HG02981 (cell line): ENCODE measurements at regions not wholly inside any gene's neighbourhood (a gene's known extent, or its start where the extent isn't known, plus 50 kb on each side); places are given as distances from the start of the nearest gene placed in this dataset.
A peak's percentile ranks its signal among the peaks of the same experiment; 100 is the strongest.
"Not testable (repeated sequence)": the region's sequence is repeated elsewhere in the genome, so short reads cannot be mapped to it uniquely, and the experiment has no call there.

Source experiments
- ATAC-seq: cut with Tn5 transposase; IDR thresholded peaks from one replicate; pipeline ENCODE4 v1.9.1; 2021; ENCODE audit warnings: mild to moderate bottlenecking, moderate library complexity; ENCODE audit not compliant: unreplicated experiment

- ATAC-seq, result no peak
These were observed 91.6 kb downstream of the TEX29 start for GRCh38 chr13:111411919-111412650.

DNA sequence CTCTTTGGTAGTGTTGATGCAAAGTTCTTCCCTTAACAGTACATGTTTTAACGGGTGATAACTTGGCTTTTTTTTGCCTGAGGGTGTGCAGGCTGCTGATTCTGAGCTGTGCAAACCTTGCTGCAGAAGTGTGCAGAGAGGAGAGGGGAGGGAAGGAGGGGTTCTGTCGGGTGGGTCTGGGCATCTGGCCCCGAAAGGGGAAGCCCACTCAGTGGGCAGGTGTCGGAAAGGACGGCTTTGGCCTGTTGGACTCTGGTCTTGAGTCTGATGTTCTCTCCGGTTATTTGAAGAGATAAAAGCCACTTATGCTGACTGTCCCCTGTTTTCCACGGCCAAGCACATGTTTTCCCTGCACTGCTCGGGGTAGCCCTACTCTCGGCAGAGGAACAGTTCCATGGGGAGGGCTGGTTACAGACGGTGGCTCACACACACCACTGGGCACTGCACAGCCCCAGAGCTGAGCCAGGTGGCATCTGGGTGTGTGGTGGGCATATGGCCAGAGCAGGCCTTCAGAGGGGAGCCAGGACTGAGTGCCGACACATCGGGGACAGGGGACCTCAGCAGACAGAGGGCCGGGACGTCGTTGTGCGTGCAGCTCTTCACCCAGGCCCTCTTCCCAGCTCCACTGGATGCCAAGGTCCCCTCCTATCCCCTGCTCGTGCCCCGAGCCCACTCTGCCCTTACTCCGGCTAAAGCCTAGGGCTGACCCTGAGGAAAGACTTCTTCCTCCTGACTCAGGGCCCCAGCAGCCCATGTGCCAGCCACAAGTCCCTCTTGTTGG, 93.2 kb downstream of the TEX29 start:
- ATAC-seq, result no peak

- no peak for ATAC-seq
These were observed 93.9 kb downstream of the TEX29 start for GRCh38 chr13:111414341-111414740.

GRCh38 chr13:111415246-111415645, 94.8 kb downstream of the TEX29 start:
- ATAC-seq, result no peak

- no peak for ATAC-seq
These were observed 95.3 kb downstream of the TEX29 start for GRCh38 chr13:111415765-111416164.

DNA sequence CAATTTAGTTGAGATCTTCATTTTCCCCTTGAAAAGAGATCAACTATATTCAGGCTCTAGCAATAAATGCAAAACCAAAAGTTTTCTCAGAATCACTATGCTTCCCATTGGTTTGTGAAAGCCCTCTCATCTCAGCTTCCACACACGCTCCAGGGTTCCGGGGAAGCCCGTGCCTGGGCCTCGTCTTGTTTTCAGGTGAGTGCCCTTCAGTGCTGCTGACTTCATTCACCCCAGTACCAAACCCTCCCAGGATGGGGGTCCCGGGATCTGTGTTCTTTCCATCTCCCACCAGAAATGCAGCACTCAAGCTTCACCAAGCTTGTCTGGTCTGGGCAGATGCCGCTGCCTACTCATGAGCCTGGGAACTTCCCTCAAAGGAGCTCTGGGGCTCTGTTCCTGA, 97.7 kb downstream of the TEX29 start:
- ATAC-seq, result no peak

DNA sequence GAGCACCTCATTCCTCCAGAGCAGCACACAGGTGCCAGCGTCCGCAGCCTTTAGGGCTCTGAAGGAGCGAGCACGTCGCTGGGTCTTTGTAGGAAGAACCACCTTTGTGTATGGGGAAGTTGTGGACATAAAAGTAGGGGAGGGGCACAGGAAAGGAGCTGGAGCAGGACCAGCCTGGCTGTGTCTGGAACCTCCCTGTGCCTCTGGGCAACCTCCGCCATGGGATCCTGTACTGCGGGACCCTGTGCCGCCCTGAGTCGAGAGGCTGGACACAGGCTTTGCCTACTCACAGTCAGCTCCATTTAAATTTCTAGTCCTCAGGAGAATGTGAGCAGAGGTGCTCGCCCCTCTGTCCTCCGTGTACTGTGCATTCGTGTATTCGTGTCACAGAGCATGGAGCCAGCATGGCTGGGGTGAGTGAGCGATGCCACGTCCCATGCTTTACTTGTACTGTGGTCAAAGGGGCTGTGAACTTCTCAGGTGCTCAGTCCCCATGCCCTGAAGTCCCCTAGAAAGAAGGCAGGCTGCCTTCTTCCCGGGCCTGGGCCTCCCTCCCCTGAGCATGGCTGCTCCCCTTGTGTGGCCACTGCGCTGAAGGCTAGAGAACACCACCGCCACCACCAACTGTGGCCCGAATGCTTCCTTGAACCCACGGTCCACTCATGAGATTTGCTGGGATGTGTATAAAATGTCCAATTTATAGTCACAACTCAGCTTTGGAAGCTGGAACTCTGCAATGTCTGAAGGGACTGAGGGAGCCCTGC, 99.9 kb downstream of the TEX29 start:
- no peak for ATAC-seq

- ATAC-seq, result no peak
These were observed 100.8 kb downstream of the TEX29 start for GRCh38 chr13:111421216-111421615.

GRCh38 chr13:111422348-111422747, 101.9 kb downstream of the TEX29 start:
- no peak for ATAC-seq

GRCh38 chr13:111423168-111423785, 102.8 kb downstream of the TEX29 start:
- ATAC-seq, result no peak

- ATAC-seq, result no peak
These were observed 103.7 kb downstream of the TEX29 start for GRCh38 chr13:111424134-111424533.

GRCh38 chr13:111425326-111425725, 104.9 kb downstream of the TEX29 start:
- no peak for ATAC-seq

GRCh38 chr13:111429064-111429558, 108.7 kb downstream of the TEX29 start:
- ATAC-seq, result peak; percentile 86

DNA sequence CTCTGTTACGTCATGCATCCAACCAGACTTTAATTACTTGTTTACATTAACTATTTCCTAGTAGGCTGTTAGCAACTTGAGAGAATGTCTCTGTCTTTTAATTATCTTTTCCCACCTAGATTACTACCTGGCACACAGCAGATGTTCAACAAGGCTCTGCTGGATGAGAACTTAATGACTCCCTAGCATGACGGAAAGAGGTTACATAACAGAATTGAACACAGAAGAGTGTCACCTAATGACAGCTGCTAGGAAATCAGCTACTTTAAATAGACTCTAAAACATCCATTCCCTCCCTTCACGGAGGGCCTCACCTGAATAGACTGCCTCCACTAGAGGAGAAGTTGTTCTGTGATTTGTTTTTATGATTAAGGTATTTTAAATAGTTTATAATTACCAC, 110.8 kb downstream of the TEX29 start:
- no peak for ATAC-seq

DNA sequence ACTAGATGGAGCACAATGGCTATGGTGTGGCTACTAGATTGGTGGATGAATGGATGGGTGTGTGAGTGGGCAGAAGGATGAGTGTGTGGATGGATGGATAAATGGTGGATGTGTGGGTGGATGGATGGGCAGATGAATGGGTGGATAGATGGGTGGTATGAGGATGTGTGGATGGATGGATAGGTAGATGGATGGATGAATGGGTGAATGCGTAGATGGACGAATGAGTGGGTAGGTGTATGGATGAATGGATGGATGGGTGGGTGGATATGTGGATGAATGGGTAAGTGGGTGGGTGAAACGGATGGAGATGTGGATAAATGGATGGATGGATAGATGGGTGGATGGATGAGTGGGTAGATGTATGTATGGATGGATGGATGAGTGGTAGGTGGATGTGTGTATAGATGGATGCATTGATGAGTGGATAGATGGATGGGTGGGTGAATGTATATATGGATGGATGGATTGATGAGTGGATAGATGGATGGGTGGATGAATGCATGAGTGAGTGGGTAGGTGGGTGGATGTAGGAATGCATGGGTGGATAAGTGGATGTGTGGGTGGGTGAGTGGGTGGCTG, 114.2 kb downstream of the TEX29 start:
- no peak for ATAC-seq

DNA sequence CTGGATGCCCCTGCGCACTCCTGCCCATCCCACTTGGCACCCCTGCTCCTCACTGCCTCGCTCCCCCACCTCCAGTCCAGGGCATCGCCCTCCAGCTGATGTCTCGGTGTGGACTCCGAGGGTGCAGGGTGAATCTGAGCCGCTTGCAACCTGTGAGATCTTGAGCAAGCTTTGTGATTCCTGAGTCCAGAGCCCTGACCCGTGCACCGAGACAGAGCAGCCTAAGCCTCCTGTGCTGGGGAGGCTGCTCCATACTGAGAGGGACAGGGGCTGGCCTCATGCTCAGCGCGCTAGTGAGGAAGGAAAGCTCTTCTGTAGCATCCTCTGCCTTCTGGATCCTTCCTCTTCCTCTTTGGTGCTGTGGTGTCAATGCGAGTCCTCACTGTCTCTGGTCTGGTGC, 116.0 kb downstream of the TEX29 start:
- no peak for ATAC-seq

GRCh38 chr13:111437417-111437816, 117.0 kb downstream of the TEX29 start:
- ATAC-seq, result no peak

DNA sequence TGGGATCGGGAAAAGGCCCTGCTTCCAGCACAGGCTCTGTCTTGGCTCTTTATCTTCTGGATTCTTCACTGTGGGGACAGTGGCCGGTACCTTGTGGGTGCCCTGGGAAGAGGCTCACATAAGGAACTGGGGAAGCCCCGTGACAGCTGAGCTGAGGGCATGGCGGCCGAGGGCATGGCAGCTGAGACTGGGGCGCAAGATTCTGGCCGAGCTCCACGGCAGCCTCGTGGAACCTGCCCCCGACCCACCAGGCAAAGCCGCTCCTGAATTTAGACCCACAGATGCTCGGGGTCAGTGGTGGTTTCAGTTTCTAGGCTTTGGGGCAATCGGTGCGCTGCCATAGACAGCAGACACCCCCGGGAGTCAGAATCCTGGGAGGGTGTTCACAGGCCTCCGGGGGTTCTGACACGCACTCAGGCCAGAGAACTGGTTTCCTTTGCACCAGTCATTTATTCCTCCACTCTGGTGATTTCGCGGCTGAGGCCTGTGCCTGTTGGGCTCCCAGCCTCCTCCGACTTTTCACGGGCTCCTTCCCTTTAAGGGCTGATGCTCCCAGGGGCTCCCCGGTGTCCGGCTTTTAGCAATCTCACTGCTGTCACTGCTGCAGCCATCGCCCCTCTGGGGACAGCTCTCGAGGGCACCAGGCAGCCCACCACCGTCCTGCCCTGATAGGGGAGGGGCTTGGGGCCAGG, 117.6 kb downstream of the TEX29 start:
- no peak for ATAC-seq

DNA sequence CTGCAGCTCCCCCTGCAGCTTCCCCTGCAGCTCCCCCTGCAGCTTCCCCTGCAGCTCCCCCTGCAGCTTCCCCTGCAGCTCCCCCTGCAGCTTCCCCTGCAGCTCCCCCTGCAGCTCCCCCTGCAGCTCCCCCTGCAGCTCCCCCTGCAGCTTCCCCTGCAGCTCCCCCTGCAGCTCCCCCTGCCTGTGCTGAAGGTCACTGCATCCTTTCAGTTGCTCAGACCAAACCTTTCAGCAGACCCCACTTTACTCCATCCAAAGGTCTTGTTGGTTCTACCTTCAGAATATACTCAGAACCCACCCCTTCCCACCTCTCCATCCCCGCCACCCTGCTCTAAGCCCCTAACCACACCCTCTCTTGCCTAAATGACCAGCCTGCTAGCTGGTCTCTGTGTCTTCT, 120.0 kb downstream of the TEX29 start:
- not testable (repeated sequence) for ATAC-seq

DNA sequence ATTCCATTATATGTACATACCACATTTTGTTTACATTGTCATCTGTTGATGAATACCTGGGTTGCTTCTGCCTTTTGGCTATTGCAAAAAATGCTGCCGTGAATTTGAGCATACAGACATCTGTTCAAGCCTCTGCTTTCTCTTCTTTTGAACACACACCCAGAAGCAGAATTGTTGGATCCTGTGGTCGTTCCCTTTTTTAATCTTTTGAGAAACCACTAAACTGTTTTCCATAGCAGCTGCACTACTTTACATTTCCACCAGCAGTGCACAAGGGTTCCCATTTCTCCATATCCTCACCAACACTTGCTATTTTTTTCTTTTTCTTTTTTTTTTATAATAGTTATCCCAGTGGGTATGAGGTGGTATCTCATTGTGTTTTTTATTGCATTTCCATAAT, 123.5 kb downstream of the TEX29 start:
- no peak for ATAC-seq
